HG03575 (cell line): ENCODE measurements at regions not wholly inside any gene's neighbourhood (a gene's known extent, or its start where the extent isn't known, plus 50 kb on each side); places are given as distances from the start of the nearest gene placed in this dataset.

Experiments
- ATAC-seq: cut with Tn5 transposase; IDR thresholded peaks from one replicate; pipeline ENCODE4 v1.9.1; 2021; ENCODE audit not compliant: unreplicated experiment, insufficient number of reproducible peaks, low FRiP score; ENCODE audit errors: extremely low read depth

GRCh38 chr4:123919576-123920098 lies 523.0 kb downstream of the SPRY1 start:
- no peak for ATAC-seq

GRCh38 chr4:123921339-123921738 lies 524.7 kb downstream of the SPRY1 start:
- ATAC-seq = no peak

- ATAC-seq = no peak
Measured at GRCh38 chr4:123922847-123923246, 526.3 kb downstream of the SPRY1 start.

GRCh38 chr4:123924536-123924935 lies 527.9 kb downstream of the SPRY1 start:
- no peak for ATAC-seq

- ATAC-seq = no peak
Measured at GRCh38 chr4:123929565-123929964, 533.0 kb downstream of the SPRY1 start.

- no peak for ATAC-seq
Measured at GRCh38 chr4:123930996-123931395, 534.4 kb downstream of the SPRY1 start.

GRCh38 chr4:123934096-123934495 lies 537.5 kb downstream of the SPRY1 start:
- no peak for ATAC-seq

GRCh38 chr4:123936621-123937043 lies 540.0 kb downstream of the SPRY1 start:
- no peak for ATAC-seq

- no peak for ATAC-seq
Measured at GRCh38 chr4:123937581-123937980, 541.0 kb downstream of the SPRY1 start.

GRCh38 chr4:123939621-123940020 lies 543.0 kb downstream of the SPRY1 start:
- ATAC-seq = no peak

- no peak for ATAC-seq
Measured at GRCh38 chr4:123940604-123941003, 544.0 kb downstream of the SPRY1 start.

- ATAC-seq = no peak
Measured at GRCh38 chr4:123941306-123941705, 544.7 kb downstream of the SPRY1 start.

GRCh38 chr4:123943976-123944375 lies 547.4 kb downstream of the SPRY1 start:
- no peak for ATAC-seq

- ATAC-seq = no peak
Measured at GRCh38 chr4:123945301-123945700, 548.7 kb downstream of the SPRY1 start.

GRCh38 chr4:123950530-123950929 lies 553.9 kb downstream of the SPRY1 start:
- ATAC-seq = no peak

GRCh38 chr4:123952530-123953274 lies 556.1 kb downstream of the SPRY1 start:
- ATAC-seq = no peak

- no peak for ATAC-seq
Measured at GRCh38 chr4:123953566-123953965, 557.0 kb downstream of the SPRY1 start.

- no peak for ATAC-seq
Measured at GRCh38 chr4:123954220-123954619, 557.6 kb downstream of the SPRY1 start.

- no peak for ATAC-seq
Measured at GRCh38 chr4:123955167-123955800, 558.7 kb downstream of the SPRY1 start.

GRCh38 chr4:123956204-123956603 lies 559.6 kb downstream of the SPRY1 start:
- no peak for ATAC-seq
